Liver (tissue), 3 donors: ENCODE measurements at regions not wholly inside any gene's neighbourhood (a gene's known extent, or its start where the extent isn't known, plus 50 kb on each side); places are given as distances from the start of the nearest gene placed in this dataset.

Experiments
- JUND ChIP-seq, 2 donors: IDR thresholded peaks; 2 replicates each; pipeline ENCODE4 v1.6.1; 2016; ENCODE audit warnings: antibody characterized with exemption in 2 of 2
- SP1 ChIP-seq: IDR thresholded peaks from 2 replicates; pipeline ENCODE4 v1.6.1; 2018; ENCODE audit warnings: antibody characterized with exemption, mild to moderate bottlenecking
- YY1 ChIP-seq: IDR thresholded peaks from 2 replicates; pipeline ENCODE4 v1.6.1; 2016; ENCODE audit warnings: antibody characterized with exemption, mild to moderate bottlenecking
- TF ChIP-seq, protein P1 (sequence below): fragments of 150-350 bp; IDR thresholded peaks from 2 replicates; pipeline ENCODE4 v1.5.1; 2017; ENCODE audit warnings: improper control_type of control experiment, low read depth, low read length; ENCODE audit not compliant: missing input control
- donor health status: healthy.
- donor health status: healthy.

GRCh38 chr5:88000877-88001276 lies 267.8 kb downstream of the TMEM161B start:
- TF ChIP-seq, protein P1, sequence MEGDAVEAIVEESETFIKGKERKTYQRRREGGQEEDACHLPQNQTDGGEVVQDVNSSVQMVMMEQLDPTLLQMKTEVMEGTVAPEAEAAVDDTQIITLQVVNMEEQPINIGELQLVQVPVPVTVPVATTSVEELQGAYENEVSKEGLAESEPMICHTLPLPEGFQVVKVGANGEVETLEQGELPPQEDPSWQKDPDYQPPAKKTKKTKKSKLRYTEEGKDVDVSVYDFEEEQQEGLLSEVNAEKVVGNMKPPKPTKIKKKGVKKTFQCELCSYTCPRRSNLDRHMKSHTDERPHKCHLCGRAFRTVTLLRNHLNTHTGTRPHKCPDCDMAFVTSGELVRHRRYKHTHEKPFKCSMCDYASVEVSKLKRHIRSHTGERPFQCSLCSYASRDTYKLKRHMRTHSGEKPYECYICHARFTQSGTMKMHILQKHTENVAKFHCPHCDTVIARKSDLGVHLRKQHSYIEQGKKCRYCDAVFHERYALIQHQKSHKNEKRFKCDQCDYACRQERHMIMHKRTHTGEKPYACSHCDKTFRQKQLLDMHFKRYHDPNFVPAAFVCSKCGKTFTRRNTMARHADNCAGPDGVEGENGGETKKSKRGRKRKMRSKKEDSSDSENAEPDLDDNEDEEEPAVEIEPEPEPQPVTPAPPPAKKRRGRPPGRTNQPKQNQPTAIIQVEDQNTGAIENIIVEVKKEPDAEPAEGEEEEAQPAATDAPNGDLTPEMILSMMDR: no peak
- TF ChIP-seq JUND (IDR thresholded peaks at IDR 0.05): no peak
- TF ChIP-seq SP1: no peak
- TF ChIP-seq YY1: no peak
